Left forelimb (tissue), 1 donor: ENCODE measurements at regions not wholly inside any gene's neighbourhood (a gene's known extent, or its start where the extent isn't known, plus 50 kb on each side); places are given as distances from the start of the nearest gene placed in this dataset.
A peak's percentile ranks its signal among the peaks of the same experiment; 100 is the strongest.
"Not testable (repeated sequence)": the region's sequence is repeated elsewhere in the genome, so short reads cannot be mapped to it uniquely, and the experiment has no call there.

ENCODE experiments used
- DNase-seq: peaks from one replicate; pipeline ENCODE4 v3.0.0-alpha.2; 2018; ENCODE audit warnings: low spot score

- DNase-seq = no peak
Measured at GRCh38 chr4:53959343-53960120, 104.9 kb downstream of the CHIC2 start.

- DNase-seq = no peak
Measured at GRCh38 chr4:53956454-53956853, 108.0 kb downstream of the CHIC2 start.

- no peak for DNase-seq
Measured at GRCh38 chr4:53956053-53956452, 108.4 kb downstream of the CHIC2 start.

GRCh38 chr4:53951414-53951813, 113.0 kb downstream of the CHIC2 start:
- DNase-seq = no peak

- no peak for DNase-seq
Measured at GRCh38 chr4:53943345-53944085, 120.9 kb downstream of the CHIC2 start.

GRCh38 chr4:53942712-53943111, 121.7 kb downstream of the CHIC2 start:
- no peak for DNase-seq

- DNase-seq = no peak
Measured at GRCh38 chr4:53941331-53941730, 123.1 kb downstream of the CHIC2 start.

GRCh38 chr4:53939892-53940291, 124.5 kb downstream of the CHIC2 start:
- not testable (repeated sequence) for DNase-seq

- DNase-seq = no peak
Measured at GRCh38 chr4:53937918-53938317, 126.5 kb downstream of the CHIC2 start.

- no peak for DNase-seq
Measured at GRCh38 chr4:53937327-53937726, 127.1 kb downstream of the CHIC2 start.

GRCh38 chr4:53935780-53936179, 128.6 kb downstream of the CHIC2 start:
- no peak for DNase-seq

- peak; percentile 72 for DNase-seq
Measured at GRCh38 chr4:53932796-53933610, 131.4 kb downstream of the CHIC2 start.

- DNase-seq = no peak
Measured at GRCh38 chr4:53931461-53931961, 132.9 kb downstream of the CHIC2 start.

GRCh38 chr4:53929955-53930798, 134.2 kb downstream of the CHIC2 start:
- peak; percentile 77 for DNase-seq

GRCh38 chr4:53929311-53929710, 135.1 kb downstream of the CHIC2 start:
- no peak for DNase-seq

- no peak for DNase-seq
Measured at GRCh38 chr4:53928825-53929224, 135.6 kb downstream of the CHIC2 start.

GRCh38 chr4:53925050-53925605, 139.3 kb downstream of the CHIC2 start:
- no peak for DNase-seq

GRCh38 chr4:53924333-53925049, 139.9 kb downstream of the CHIC2 start:
- DNase-seq = no peak

- DNase-seq = no peak
Measured at GRCh38 chr4:53923921-53924320, 140.5 kb downstream of the CHIC2 start.

- DNase-seq = no peak
Measured at GRCh38 chr4:53921856-53922255, 142.5 kb downstream of the CHIC2 start.
